HAP-1 (cell line): ENCODE measurements at regions not wholly inside any gene's neighbourhood (a gene's known extent, or its start where the extent isn't known, plus 50 kb on each side); places are given as distances from the start of the nearest gene placed in this dataset.

Experiments
- DNase-seq, 2 experiments: peaks; one replicate each; pipeline ENCODE4 v3.0.0-alpha.2; 2016 to 2020; ENCODE audit warnings: low spot score in 2 of 2
- H3K27me3 ChIP-seq: fragments of 250-450 bp; sonication (Bioruptor Pico); 2 replicates; pipeline ENCODE4 v1.5.1; 2020; ENCODE audit warnings: low read depth, mild to moderate bottlenecking, moderate library complexity
- H3K36me3 ChIP-seq: fragments of 250-450 bp; sonication (Bioruptor Pico); replicated peaks from 2 replicates; pipeline ENCODE4 v1.5.1; 2020; ENCODE audit warnings: mild to moderate bottlenecking
- H3K4me1 ChIP-seq: fragments of 250-450 bp; sonication (Bioruptor Pico); 2 replicates; pipeline ENCODE4 v1.5.1; 2020; ENCODE audit warnings: mild to moderate bottlenecking
- H3K4me3 ChIP-seq: fragments of 250-450 bp; sonication (Bioruptor Pico); 2 replicates; pipeline ENCODE4 v1.5.1; 2020; ENCODE audit warnings: mild to moderate bottlenecking, moderate library complexity
- H3K9me3 ChIP-seq: fragments of 250-450 bp; sonication (Bioruptor Pico); 2 replicates; pipeline ENCODE4 v1.5.1; 2020; ENCODE audit warnings: mild to moderate bottlenecking, moderate library complexity
- in situ Hi-C: fragments of 300-500 bp; cut with MboI; formaldehyde crosslinking; loops from 3 replicates; pipeline ENCODE4 v1.14.3; 2020; ENCODE audit warnings: low sequenced_read_pairs, inconsistent platforms, mixed read lengths

DNA sequence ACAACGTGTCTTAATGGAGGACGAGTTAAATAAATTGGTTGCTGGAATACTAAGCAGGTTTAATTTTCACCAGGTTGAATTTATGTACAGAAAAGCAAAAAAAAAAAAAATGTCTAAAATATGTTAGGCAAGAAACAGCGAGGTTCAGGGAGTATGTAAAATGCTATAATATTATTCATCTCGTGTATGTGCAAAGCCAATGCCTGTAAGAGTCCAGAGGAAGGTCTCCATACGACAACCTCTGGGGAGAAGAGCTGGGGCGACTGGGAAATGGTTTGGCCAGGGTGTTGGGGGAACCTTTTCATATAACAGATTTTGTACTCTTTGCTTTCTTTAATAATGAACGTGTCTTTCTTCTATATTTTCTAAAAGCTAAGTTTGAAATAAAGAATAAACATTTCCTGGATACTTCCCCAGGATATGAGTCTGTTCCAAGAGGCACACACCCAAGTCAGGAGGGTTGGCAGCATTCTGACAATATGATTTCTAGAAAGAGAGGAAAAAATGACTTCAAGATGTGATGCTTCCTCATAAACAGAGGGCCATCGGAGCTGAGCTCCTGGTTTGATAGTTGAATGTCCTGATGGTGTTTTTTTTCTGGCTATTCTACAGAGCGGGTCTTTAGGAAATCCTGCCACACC, 208.6 kb upstream of the MGMT start:
- H3K36me3 ChIP-seq: no peaks in the 10 kb centered on the region
- no peak overlapping the region for H3K4me3 ChIP-seq
- no peaks in the 10 kb centered on the region for H3K27me3 ChIP-seq
- DNase-seq: no peak
- no peaks in the 10 kb centered on the region for H3K9me3 ChIP-seq
- no peaks in the 10 kb centered on the region for H3K4me1 ChIP-seq
- in situ Hi-C loops: no loop called here

DNA sequence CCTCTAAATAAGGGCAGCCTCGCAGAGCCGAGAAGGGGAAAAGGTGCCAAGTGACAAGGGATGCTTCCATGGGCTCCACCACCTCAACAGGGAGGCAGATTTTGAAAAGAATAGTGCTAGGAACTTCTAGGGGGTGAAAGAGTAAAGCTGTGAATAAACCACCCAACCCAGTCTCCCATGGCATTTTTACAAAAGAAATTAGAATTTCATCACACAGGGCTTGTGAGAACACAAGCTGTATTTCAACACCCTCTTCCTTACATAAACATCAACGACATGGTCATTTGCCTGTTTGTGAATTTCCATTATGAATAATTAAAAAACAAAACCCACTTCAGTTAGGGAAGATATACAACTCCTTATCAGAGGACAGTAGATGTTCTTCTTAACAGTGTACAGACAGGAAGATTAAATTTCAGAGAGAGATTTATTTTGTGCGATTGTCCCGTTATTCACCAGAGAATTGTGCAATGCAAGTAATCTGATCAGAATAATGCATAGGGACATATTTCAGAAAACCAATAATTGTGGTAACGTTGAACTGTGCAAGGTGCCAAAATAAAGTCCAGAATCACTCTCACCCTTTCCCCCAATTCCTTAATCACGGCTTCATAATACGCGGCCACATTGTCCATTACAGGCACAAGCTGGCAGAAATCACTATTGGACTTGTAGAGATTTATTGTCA, 207.8 kb upstream of the MGMT start:
- no peaks in the 10 kb centered on the region for H3K36me3 ChIP-seq
- in situ Hi-C loops: no loop called here
- no peaks in the 10 kb centered on the region for H3K27me3 ChIP-seq
- H3K9me3 ChIP-seq: no peaks in the 10 kb centered on the region
- H3K4me1 ChIP-seq: no peaks in the 10 kb centered on the region
- no peak overlapping the region for H3K4me3 ChIP-seq
- DNase-seq: no peak

- H3K4me3 ChIP-seq: no peak overlapping the region
- in situ Hi-C loops: no loop called here
- H3K27me3 ChIP-seq: no peaks in the 10 kb centered on the region
- no peak for DNase-seq
- no peaks in the 10 kb centered on the region for H3K36me3 ChIP-seq
- H3K4me1 ChIP-seq: no peaks in the 10 kb centered on the region
- H3K9me3 ChIP-seq: no peaks in the 10 kb centered on the region
Measured at GRCh38 chr10:129272176-129272575, 194.9 kb upstream of the MGMT start.

DNA sequence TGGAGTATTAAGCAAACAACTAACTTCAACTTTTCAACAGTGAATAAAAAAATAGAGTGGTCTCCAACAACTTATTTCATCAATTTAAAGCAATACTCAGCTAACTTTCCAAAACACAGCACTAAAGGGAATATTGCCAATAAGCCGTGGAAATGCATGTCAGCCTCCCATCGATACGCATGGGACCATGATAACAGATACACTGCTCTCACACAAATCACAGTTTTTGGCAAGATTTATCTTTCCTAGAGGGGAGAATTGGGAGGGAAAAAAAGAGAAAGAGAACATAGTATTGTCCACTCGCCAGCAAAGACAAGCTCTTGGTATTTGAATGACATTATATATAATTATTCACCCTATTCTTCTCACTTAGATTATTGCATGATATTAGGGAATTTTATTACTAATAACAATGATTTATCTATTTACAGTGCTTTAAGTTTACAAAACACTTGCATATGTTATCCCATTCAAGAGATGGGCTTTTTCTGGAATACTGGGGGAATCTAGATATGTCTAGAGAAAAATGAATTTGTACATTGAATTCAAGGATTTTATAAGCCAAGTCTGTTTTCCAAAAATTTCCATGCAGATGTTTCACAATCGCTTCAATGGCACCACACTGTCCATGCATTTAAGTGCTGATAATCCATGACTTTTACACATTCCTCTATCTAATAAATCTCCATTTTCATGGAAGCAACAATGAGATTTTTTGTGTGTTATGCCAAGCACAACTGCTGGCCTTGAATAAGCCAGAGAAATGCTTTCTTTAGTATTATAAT, 194.0 kb upstream of the MGMT start:
- DNase-seq: no peak
- Histone ChIP-seq H3K27me3 (no peaks in the 10 kb centered on the region), H3K4me1 (no peaks in the 10 kb centered on the region), H3K9me3 (no peaks in the 10 kb centered on the region), H3K36me3 (no peaks in the 10 kb centered on the region), H3K4me3 (no peak overlapping the region)
- in situ Hi-C loops: no loop called here

DNA sequence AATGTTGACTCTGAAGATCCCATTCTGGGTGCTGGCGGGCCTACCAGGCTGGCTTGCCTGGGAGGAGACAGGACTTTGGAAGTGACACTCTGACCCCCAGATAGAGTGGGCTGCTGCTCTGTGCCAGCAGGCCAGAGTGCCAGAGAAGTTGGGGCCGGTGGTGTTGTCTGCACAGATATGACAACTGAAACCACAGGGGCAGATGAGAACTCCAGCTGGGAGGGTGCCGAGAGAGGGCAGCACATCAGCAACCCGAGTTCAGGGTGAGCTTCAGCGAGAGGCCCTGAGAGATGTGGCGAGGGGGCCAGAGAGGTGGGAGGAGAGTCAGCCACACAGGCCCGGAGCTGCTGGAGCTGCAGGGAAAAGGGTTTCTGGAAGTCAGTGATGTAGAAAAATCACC, 193.2 kb upstream of the MGMT start:
- no peaks in the 10 kb centered on the region for H3K9me3 ChIP-seq
- in situ Hi-C loops: no loop called here
- H3K4me1 ChIP-seq: no peaks in the 10 kb centered on the region
- H3K4me3 ChIP-seq: no peak overlapping the region
- no peak for DNase-seq
- H3K36me3 ChIP-seq: no peaks in the 10 kb centered on the region
- no peaks in the 10 kb centered on the region for H3K27me3 ChIP-seq

DNA sequence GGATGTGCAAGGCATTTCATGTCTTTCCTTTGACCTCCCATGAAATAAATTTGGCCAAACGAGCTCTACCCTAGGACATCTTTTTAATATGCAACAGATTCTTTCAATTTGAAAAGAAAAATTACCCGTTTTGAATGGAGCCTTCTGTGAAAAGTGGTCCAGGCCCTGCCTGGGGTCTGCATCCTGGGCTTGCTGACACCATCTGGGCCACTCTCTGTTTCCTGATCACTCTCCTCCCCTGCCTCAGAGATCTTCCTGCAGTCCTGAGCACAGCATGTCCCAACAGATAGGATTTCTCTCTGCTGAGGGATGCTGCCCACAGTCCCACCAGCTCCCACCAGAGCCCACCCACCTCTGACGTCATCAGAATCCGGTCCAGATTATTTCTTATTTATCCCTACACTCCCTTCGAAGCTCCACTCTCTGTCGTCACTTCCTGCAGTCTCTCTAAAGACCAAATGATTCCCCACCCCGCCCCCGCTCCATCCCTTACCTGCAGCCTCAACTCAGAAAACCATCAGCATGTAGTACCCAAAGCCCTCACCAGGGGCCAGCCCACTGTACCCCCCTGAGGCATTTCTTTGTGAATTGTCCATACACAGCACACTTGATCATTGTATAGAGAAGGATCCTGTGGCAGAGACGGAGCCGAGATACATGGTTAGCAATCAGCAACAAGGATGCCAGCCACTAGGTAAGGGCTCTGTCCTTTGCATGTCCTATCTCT, 192.1 kb upstream of the MGMT start:
- H3K4me3 ChIP-seq: no peak overlapping the region
- in situ Hi-C loops: no loop called here
- no peaks in the 10 kb centered on the region for H3K9me3 ChIP-seq
- H3K4me1 ChIP-seq: no peaks in the 10 kb centered on the region
- DNase-seq: peak in 1 of 2 experiments; percentile 12
- no peaks in the 10 kb centered on the region for H3K36me3 ChIP-seq
- H3K27me3 ChIP-seq: no peaks in the 10 kb centered on the region

DNA sequence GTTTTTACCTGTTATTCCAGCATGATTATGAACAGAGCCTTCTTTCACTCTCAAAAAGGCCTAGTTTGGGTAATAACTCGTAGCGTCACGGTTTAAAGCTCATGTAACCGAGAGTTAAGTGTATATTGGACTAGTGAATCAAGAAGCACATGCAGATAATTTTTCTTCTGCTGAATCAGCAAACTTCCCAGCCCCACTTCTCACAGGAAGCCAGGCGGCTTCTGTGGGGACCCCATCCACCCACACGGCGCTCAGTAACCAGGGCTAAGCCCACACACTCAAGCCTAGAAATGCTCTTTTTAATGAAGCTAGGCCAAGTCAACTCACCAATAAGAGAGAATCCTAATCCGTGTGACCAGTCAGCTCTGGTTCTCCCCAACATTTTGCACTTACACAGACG, 191.2 kb upstream of the MGMT start:
- in situ Hi-C loops: no loop called here
- no peaks in the 10 kb centered on the region for H3K36me3 ChIP-seq
- no peak overlapping the region for H3K4me3 ChIP-seq
- H3K9me3 ChIP-seq: no peaks in the 10 kb centered on the region
- DNase-seq: no peak
- no peaks in the 10 kb centered on the region for H3K27me3 ChIP-seq
- H3K4me1 ChIP-seq: no peaks in the 10 kb centered on the region

GRCh38 chr10:129277084-129277483, 190.0 kb upstream of the MGMT start:
- no peak for DNase-seq
- H3K4me1 ChIP-seq: no peaks in the 10 kb centered on the region
- H3K4me3 ChIP-seq: no peak overlapping the region
- no peaks in the 10 kb centered on the region for H3K9me3 ChIP-seq
- no peaks in the 10 kb centered on the region for H3K27me3 ChIP-seq
- in situ Hi-C loops: no loop called here
- H3K36me3 ChIP-seq: no peaks in the 10 kb centered on the region

DNA sequence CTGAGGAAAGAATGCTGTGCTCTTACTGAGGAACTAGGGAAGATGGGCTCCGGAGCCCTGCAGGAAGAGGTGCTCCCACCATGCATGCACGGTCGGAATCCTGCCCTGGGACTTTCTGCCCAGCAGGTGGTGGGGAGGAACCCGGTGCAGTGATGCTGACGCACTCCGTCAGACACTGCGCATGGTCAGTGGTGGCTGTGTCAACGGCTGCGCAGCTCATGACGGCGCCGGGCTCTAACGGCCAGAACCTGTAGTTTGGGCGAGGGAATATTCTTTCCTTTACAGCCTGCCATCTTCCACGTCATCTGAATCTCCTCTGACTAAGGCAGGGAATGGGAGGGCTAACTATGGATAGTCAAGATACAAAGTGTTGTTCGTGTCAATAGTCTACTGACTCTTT, 189.2 kb upstream of the MGMT start:
- Histone ChIP-seq H3K4me1 (no peaks in the 10 kb centered on the region), H3K4me3 (no peak overlapping the region)
- in situ Hi-C loops: no loop called here

DNA sequence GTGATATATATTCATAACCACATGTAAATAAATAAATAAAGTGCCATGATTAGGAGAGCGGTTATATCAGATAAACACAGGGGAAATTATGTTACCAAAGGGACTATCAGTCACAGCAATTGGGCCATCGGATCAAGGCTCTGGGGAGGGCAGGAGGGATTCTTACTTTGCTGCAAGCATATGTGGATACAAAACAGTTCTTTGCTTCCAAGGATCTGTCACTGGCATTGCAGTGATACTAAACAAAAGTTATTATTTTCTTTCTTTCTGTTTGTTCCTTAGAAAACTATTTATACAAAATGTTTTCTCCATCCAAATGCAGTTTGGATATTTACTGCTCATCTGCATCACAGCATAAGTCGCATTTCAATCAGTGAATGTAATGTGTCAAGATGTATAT, 188.4 kb upstream of the MGMT start:
- H3K36me3 ChIP-seq: no peaks in the 10 kb centered on the region
- no peak overlapping the region for H3K4me3 ChIP-seq
- no peaks in the 10 kb centered on the region for H3K4me1 ChIP-seq
- DNase-seq: no peak
- no peaks in the 10 kb centered on the region for H3K27me3 ChIP-seq
- in situ Hi-C loops: no loop called here
- no peaks in the 10 kb centered on the region for H3K9me3 ChIP-seq

More for the DNA sequence above, 189.2 kb upstream of the MGMT start:
- Histone ChIP-seq H3K9me3 (no peaks in the 10 kb centered on the region), H3K36me3 (no peaks in the 10 kb centered on the region), H3K27me3 (no peaks in the 10 kb centered on the region)
- DNase-seq: no peak

DNA sequence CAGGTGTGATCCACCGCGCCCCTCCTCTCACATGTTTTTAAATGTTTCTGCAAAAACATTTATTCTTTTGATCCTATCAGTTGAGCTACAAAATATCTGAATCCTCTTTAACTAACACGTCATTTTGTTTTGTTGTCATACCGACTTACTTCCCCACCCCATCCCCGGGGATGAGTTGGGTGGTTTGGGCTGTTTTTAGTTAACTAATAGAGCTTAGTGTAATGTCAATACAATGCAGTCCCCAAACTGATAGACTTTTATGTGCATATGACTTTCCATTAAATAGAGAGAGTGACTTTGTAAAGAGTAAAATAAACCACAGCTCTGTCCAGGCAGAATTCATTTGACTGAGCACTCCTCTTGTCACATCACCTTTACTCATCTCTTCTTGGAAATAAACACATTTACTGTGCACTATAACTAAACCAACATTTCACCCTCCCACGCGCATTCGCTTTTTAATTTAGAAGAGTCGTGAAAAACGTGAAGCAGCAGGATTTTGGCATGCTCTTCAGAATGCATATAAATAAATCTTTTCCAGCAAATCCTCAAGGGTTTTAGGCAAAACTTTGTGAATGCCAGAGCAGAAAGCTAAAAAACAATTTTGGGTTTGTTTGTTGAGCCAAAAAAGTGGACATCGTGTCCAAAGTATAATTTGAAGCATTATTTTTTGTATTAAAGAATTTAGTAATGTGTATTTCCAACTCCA, 187.4 kb upstream of the MGMT start:
- H3K36me3 ChIP-seq: no peaks in the 10 kb centered on the region
- no peak overlapping the region for H3K4me3 ChIP-seq
- in situ Hi-C loops: no loop called here
- no peak for DNase-seq
- no peaks in the 10 kb centered on the region for H3K4me1 ChIP-seq
- H3K9me3 ChIP-seq: no peaks in the 10 kb centered on the region
- H3K27me3 ChIP-seq: no peaks in the 10 kb centered on the region

GRCh38 chr10:129280155-129280502, 186.9 kb upstream of the MGMT start:
- H3K27me3 ChIP-seq: no peaks in the 10 kb centered on the region
- H3K36me3 ChIP-seq: no peaks in the 10 kb centered on the region
- H3K4me1 ChIP-seq: no peaks in the 10 kb centered on the region
- no peaks in the 10 kb centered on the region for H3K9me3 ChIP-seq
- no peak overlapping the region for H3K4me3 ChIP-seq
- no peak for DNase-seq
- in situ Hi-C loops: no loop called here

GRCh38 chr10:129280908-129281586, 186.0 kb upstream of the MGMT start:
- no peaks in the 10 kb centered on the region for H3K27me3 ChIP-seq
- DNase-seq: no peak
- in situ Hi-C loops: no loop called here

More at GRCh38 chr10:129280908-129281586, 186.0 kb upstream of the MGMT start:
- Histone ChIP-seq H3K36me3 (no peaks in the 10 kb centered on the region), H3K4me3 (no peak overlapping the region), H3K9me3 (no peaks in the 10 kb centered on the region), H3K4me1 (no peaks in the 10 kb centered on the region)
